ENCODE measurements at regions not wholly inside any gene's neighbourhood (a gene's known extent, or its start where the extent isn't known, plus 50 kb on each side); places are given as distances from the start of the nearest gene placed in this dataset.

GRCh38 chr2:203591642-203592041, 56.5 kb upstream of the RAPH1 start:
- TF ChIP-seq, protein P1, sequence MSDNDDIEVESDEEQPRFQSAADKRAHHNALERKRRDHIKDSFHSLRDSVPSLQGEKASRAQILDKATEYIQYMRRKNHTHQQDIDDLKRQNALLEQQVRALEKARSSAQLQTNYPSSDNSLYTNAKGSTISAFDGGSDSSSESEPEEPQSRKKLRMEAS (IDR thresholded peaks at IDR 0.05), result no peak
- no peak for TF ChIP-seq USF1 (IDR thresholded peaks at IDR 0.05)
- no peak for TF ChIP-seq RAD21 (IDR thresholded peaks at IDR 0.05; ENCODE audit: low read depth)
- TF ChIP-seq, protein P2, sequence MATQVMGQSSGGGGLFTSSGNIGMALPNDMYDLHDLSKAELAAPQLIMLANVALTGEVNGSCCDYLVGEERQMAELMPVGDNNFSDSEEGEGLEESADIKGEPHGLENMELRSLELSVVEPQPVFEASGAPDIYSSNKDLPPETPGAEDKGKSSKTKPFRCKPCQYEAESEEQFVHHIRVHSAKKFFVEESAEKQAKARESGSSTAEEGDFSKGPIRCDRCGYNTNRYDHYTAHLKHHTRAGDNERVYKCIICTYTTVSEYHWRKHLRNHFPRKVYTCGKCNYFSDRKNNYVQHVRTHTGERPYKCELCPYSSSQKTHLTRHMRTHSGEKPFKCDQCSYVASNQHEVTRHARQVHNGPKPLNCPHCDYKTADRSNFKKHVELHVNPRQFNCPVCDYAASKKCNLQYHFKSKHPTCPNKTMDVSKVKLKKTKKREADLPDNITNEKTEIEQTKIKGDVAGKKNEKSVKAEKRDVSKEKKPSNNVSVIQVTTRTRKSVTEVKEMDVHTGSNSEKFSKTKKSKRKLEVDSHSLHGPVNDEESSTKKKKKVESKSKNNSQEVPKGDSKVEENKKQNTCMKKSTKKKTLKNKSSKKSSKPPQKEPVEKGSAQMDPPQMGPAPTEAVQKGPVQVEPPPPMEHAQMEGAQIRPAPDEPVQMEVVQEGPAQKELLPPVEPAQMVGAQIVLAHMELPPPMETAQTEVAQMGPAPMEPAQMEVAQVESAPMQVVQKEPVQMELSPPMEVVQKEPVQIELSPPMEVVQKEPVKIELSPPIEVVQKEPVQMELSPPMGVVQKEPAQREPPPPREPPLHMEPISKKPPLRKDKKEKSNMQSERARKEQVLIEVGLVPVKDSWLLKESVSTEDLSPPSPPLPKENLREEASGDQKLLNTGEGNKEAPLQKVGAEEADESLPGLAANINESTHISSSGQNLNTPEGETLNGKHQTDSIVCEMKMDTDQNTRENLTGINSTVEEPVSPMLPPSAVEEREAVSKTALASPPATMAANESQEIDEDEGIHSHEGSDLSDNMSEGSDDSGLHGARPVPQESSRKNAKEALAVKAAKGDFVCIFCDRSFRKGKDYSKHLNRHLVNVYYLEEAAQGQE (IDR thresholded peaks at IDR 0.05; ENCODE audit: low read depth), result no peak
- no peak for TF ChIP-seq NFIC (IDR thresholded peaks at IDR 0.05)
- TF ChIP-seq ZBTB7A (IDR thresholded peaks at IDR 0.05; ENCODE audit: low read depth), result no peak
- TF ChIP-seq CEBPB (IDR thresholded peaks at IDR 0.05), result no peak
- TF ChIP-seq TEAD4 (IDR thresholded peaks at IDR 0.05), result no peak
- TF ChIP-seq FOXM1 (IDR thresholded peaks at IDR 0.05; ENCODE audit: borderline replicate concordance, low read depth), result no peak
- no peak for TF ChIP-seq EP300 (IDR thresholded peaks at IDR 0.05; ENCODE audit: borderline replicate concordance)
- no peak for TF ChIP-seq YY1 (IDR thresholded peaks at IDR 0.05; ENCODE audit: low read depth)
- no peak for TF ChIP-seq EGR1 (IDR thresholded peaks at IDR 0.05)
- no peak for TF ChIP-seq TAF1 (IDR thresholded peaks at IDR 0.05; ENCODE audit: low read depth)
- no peak for TF ChIP-seq TCF12 (IDR thresholded peaks at IDR 0.05; ENCODE audit: low read depth)
- no peak for TF ChIP-seq CREB1 (IDR thresholded peaks at IDR 0.05; ENCODE audit: low read depth)

DNA sequence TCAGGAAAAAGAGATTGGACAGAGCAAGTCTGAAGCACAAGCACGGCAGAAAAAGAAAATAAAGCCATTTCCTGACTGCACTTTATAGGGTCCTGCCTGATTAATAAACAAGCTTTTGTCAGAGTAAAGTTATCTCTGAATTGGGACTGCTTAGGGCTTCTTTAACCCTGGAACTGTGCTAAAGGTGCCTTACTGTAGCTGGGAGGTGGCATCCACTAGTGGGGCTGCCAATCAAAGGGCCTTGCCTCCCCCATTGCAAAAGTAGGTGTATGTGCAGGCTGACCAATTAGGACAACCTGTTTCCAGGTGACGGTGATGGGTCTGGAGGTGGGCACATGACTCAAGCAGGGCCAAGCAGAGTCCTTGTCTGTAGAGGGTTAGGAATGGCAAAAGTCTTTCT, 57.4 kb upstream of the RAPH1 start:
- TF ChIP-seq FOXM1 (IDR thresholded peaks at IDR 0.05; ENCODE audit: borderline replicate concordance, low read depth) (no peak), TEAD4 (IDR thresholded peaks at IDR 0.05) (no peak), CREB1 (IDR thresholded peaks at IDR 0.05; ENCODE audit: low read depth) (no peak), EP300 (IDR thresholded peaks at IDR 0.05; ENCODE audit: borderline replicate concordance) (no peak), YY1 (IDR thresholded peaks at IDR 0.05; ENCODE audit: low read depth) (no peak), ZBTB7A (IDR thresholded peaks at IDR 0.05; ENCODE audit: low read depth) (no peak), RAD21 (IDR thresholded peaks at IDR 0.05; ENCODE audit: low read depth) (no peak), NFIC (IDR thresholded peaks at IDR 0.05) (no peak), TCF12 (IDR thresholded peaks at IDR 0.05; ENCODE audit: low read depth) (no peak), USF1 (IDR thresholded peaks at IDR 0.05) (no peak), CEBPB (IDR thresholded peaks at IDR 0.05) (no peak), EGR1 (IDR thresholded peaks at IDR 0.05) (no peak), TAF1 (IDR thresholded peaks at IDR 0.05; ENCODE audit: low read depth) (no peak)
- TF ChIP-seq, protein P2 (IDR thresholded peaks at IDR 0.05; ENCODE audit: low read depth), result no peak
- TF ChIP-seq, protein P1 (IDR thresholded peaks at IDR 0.05), result no peak

DNA sequence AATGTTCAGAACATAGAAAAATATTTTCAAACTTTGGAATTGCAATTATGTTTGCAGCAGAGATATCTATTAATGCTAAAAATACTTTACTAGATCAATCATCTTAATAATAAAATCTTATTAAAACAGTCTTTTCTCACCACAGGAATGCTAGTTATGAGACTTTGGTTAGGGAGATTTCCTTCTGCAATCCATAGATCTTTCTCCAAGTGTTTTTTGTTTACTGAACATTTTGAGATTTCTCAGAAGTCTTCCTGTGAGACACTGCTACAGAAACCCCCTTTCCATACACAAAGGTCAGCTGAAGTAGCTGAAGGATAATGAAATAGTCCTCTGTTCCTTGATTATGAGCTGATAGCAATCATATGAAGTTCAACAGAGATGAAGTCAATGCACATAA, 59.4 kb upstream of the RAPH1 start:
- TF ChIP-seq NFIC (IDR thresholded peaks at IDR 0.05) (no peak), TCF12 (IDR thresholded peaks at IDR 0.05; ENCODE audit: low read depth) (no peak), CREB1 (IDR thresholded peaks at IDR 0.05; ENCODE audit: low read depth) (no peak), ZBTB7A (IDR thresholded peaks at IDR 0.05; ENCODE audit: low read depth) (no peak), FOXM1 (IDR thresholded peaks at IDR 0.05; ENCODE audit: borderline replicate concordance, low read depth) (no peak)
- TF ChIP-seq, protein P2 (IDR thresholded peaks at IDR 0.05; ENCODE audit: low read depth), result no peak

DNA sequence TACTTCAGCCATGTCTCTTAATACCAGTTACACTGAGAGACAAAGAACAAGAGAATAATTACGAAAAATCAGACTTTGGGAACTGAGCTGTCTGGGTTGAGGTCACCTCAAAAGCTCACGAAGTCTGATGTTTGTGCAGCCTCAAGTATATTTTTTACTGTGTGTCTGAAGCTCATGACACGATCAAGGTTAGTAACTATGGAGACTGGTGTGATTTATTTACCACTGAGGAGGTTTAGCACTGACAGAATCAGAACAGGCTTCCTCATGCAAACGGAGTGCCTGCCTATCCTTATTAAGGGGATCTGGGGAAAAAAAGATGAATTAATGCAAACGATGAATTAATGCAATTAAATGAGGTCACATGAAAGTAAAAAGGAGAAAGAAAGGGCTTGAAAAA, 61.1 kb upstream of the RAPH1 start:
- TF ChIP-seq TEAD4 (IDR thresholded peaks at IDR 0.05) (no peak), USF1 (IDR thresholded peaks at IDR 0.05) (no peak), YY1 (IDR thresholded peaks at IDR 0.05; ENCODE audit: low read depth) (no peak), EGR1 (IDR thresholded peaks at IDR 0.05) (no peak), CREB1 (IDR thresholded peaks at IDR 0.05; ENCODE audit: low read depth) (no peak), NFIC (IDR thresholded peaks at IDR 0.05) (no peak), FOXM1 (IDR thresholded peaks at IDR 0.05; ENCODE audit: borderline replicate concordance, low read depth) (no peak), TCF12 (IDR thresholded peaks at IDR 0.05; ENCODE audit: low read depth) (no peak), RAD21 (IDR thresholded peaks at IDR 0.05; ENCODE audit: low read depth) (no peak), ZBTB7A (IDR thresholded peaks at IDR 0.05; ENCODE audit: low read depth) (no peak), EP300 (IDR thresholded peaks at IDR 0.05; ENCODE audit: borderline replicate concordance) (no peak), CEBPB (IDR thresholded peaks at IDR 0.05) (no peak), TAF1 (IDR thresholded peaks at IDR 0.05; ENCODE audit: low read depth) (no peak)
- TF ChIP-seq, protein P1 (IDR thresholded peaks at IDR 0.05), result no peak
- TF ChIP-seq, protein P2 (IDR thresholded peaks at IDR 0.05; ENCODE audit: low read depth), result no peak

Data from Ishikawa (cell line).